ENCODE measurements at regions not wholly inside any gene's neighbourhood (a gene's known extent, or its start where the extent isn't known, plus 50 kb on each side); places are given as distances from the start of the nearest gene placed in this dataset.

DNA sequence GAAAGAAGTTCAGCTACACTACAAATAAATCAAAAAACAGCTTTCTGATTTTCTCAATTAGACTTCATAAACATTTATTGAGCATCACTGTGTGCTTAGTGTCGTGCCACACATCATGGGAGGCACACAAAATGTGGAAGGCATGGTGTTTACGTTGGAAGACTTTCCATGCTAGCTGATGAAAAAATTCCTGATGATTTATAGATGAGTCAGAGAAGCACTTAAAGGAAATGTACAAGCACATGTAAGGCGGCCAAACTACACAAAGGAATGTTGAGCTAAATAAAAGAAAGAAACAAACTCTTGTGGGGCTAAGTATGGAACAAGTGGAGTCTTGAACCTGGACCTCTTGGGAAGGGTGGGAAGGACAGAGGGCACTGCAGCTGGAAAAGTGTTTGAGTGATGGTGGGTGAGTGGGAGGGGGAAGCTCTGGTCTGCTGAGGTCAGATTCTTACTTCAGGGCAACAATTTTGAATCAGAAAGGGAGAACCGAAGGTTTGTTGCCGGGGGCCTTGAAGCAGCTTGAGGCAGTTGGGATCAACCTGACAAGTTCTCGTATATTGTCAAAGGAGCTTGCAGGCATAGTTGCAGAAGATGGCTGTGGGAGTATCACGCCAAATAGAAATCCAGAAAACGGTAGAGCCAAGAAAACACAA is 66.9 kb downstream of the FOXB1 start (continued):
- no peak for TF ChIP-seq JUND (IDR thresholded peaks at IDR 0.05; ENCODE audit: borderline replicate concordance, low read depth, low read length)
- no peak for TF ChIP-seq JUND (tag; IDR thresholded peaks at IDR 0.05; ENCODE audit: borderline replicate concordance, low read depth, low read length)
- TF ChIP-seq POLR2B (IDR thresholded peaks at IDR 0.05; ENCODE audit: low read depth, partially characterized antibody), result no peak
- TF ChIP-seq, protein P1, sequence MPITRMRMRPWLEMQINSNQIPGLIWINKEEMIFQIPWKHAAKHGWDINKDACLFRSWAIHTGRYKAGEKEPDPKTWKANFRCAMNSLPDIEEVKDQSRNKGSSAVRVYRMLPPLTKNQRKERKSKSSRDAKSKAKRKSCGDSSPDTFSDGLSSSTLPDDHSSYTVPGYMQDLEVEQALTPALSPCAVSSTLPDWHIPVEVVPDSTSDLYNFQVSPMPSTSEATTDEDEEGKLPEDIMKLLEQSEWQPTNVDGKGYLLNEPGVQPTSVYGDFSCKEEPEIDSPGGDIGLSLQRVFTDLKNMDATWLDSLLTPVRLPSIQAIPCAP (CRISPR knock-in tag; IDR thresholded peaks at IDR 0.05; ENCODE audit: borderline replicate concordance), result no peak
- TF ChIP-seq LARP7 (IDR thresholded peaks at IDR 0.05), result no peak
- no peak for TF ChIP-seq HMGN3 (IDR thresholded peaks at IDR 0.05; ENCODE audit: borderline replicate concordance, extremely low read depth, insufficient read length, low read depth, low read length)
- TF ChIP-seq EWSR1 (IDR thresholded peaks at IDR 0.05; ENCODE audit: borderline replicate concordance, low read depth, partially characterized antibody), result no peak
- no peak for TF ChIP-seq CBX8 (IDR thresholded peaks at IDR 0.05; ENCODE audit: borderline replicate concordance, extremely low read depth, low read depth, low read length, poor library complexity, severe bottlenecking)

GRCh38 chr15:60072826-60073465 is 68.8 kb downstream of the FOXB1 start:
- Histone ChIP-seq H3K79me2 (ENCODE audit: control insufficient read depth, insufficient read depth, low read length) (no peaks in the 10 kb centered on the region), H3K36me3 (ENCODE audit: control insufficient read depth, insufficient read depth, low read length) (no peaks in the 10 kb centered on the region), H2AFZ (ENCODE audit: low read depth, low read length) (no peak overlapping the region), H3K27ac (ENCODE audit: extremely low read depth, low read depth, low read length) (no peak overlapping the region), H3K4me2 (ENCODE audit: insufficient read depth, low read length) (no peak overlapping the region), H3K9me1 (ENCODE audit: control insufficient read depth, insufficient read depth, low read length) (no peaks in the 10 kb centered on the region), H3K27me3 (ENCODE audit: control insufficient read depth in 2 of 2, insufficient read depth in 2 of 2, low read length in 2 of 2) (peaks cover 1 to 7% of the 10 kb centered on the region in 2 experiments; a peak in 4 of 5 replicates), H3K4me3 (no peak overlapping the region), H3K9me3 (replicated peaks; ENCODE audit: control insufficient read depth, insufficient read depth, low read depth, low read length) (no peaks in the 10 kb centered on the region), H3K9ac (ENCODE audit: insufficient read depth in 1 of 2, low read depth in 2 of 2, low read length in 2 of 2) (no peak overlapping the region), H3K4me1 (replicated peaks in 1 of 2; ENCODE audit: control insufficient read depth in 2 of 2, insufficient read depth in 2 of 2, low read length in 2 of 2) (no peaks in the 10 kb centered on the region), H4K20me1 (replicated peaks; ENCODE audit: control insufficient read depth, insufficient read depth, low read length) (no peaks in the 10 kb centered on the region)
- 0% methylated on average over 5 of the region's 5 CpGs for WGBS (ENCODE audit: insufficient coverage, low coverage, missing lambda C conversion rate)
- ChIA-PET POLR2A (no interaction called here), CTCF (ENCODE audit: low intra/inter-chr PET ratio) (no interaction called here)
- DNase-seq (ENCODE audit: extremely low read depth in 1 of 4, low spot score in 3 of 4), result no peak
- in situ Hi-C loops (cut with MboI), result no loop called here
- no peak for ATAC-seq
- FAIRE-seq, result no peak
- intact Hi-C loops (cut with micrococcal nuclease), result no loop called here
- no TSS peak for BruUV-seq (replicated peaks)
- TF ChIP-seq BRCA1 (IDR thresholded peaks at IDR 0.05), result no peak
- TF ChIP-seq BRCA1 (CRISPR knock-in tag; IDR thresholded peaks at IDR 0.05), result no peak
- TF ChIP-seq MLX (CRISPR knock-in tag; conservative IDR thresholded peaks at IDR 0.05), result no peak
- no peak for TF ChIP-seq GABPA (tag; conservative IDR thresholded peaks at IDR 0.05; ENCODE audit: low read depth)
- no peak for TF ChIP-seq UBTF (IDR thresholded peaks at IDR 0.05; ENCODE audit: borderline replicate concordance in 1 of 2, low read depth in 2 of 2, low read length in 2 of 2)
- TF ChIP-seq STAG1 (CRISPR knock-in tag; IDR thresholded peaks at IDR 0.05; ENCODE audit: borderline replicate concordance), result no peak

All from K562 (cell line).